ENCODE measurements at regions not wholly inside any gene's neighbourhood (a gene's known extent, or its start where the extent isn't known, plus 50 kb on each side); places are given as distances from the start of the nearest gene placed in this dataset.

DNA sequence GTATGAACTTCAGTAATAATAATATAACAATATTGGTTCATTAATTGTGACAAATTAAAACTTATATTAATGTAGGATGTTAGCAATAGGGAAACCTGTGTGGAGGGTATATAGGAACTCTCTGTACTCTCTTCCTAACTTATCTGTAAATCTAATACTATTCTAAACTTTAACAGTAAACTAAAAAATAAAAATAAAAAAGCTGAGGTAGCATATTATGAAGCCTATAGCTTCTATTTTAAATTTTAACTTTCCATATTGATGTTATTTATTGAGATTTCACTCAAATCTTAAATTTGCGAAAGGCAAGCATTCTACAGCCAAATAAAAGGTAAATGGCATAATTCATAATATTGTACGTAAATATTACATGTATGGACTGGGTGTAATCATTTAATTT lies 326.4 kb downstream of the MEI4 start:
- DNase-seq = no peak

DNA sequence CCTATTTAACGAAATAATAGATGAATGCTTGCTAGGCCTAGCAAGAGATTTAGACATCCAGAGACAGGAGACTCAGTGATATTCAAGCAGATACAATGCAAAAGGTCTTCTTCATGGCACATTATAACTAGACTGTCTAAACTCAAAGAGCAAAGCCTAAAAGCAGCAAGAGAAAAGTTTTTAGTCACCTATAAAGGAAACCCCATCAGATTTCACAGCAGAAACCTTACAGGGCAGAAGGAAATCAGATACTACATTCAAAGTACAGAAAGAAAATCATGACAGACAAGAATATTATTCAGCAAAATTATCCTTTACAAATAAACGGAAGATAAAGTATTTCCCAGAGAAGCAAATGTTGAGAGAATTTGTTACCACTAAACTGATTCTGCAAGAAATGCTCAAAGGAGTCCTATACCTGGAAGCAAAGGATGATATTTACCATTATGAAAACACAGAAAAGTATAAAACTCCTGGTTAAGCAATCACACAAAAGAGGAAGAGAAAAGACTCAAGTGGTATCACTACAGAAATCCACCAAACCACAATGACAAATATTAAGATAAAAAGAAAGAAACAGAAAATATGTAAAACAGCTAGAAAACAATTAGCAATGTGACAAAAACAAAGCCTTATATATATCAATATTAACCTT lies 333.7 kb downstream of the MEI4 start:
- no peak for DNase-seq

DNA sequence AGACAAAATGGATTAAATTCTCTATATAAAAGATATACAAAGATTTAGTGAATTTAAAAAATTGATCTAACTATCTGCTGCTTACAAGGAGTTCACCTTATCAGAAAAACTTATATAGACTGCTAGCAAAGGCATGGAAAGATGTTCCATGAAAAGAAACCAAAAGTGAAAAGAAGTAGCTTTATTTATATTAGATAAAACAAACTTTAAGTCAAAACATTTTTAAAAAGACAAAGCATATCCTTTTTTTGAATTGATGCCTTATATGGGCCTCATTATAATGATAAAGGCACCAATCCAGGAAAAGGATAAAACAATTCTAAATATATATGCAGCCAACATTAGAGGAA lies 334.2 kb downstream of the MEI4 start:
- DNase-seq = no peak

DNA sequence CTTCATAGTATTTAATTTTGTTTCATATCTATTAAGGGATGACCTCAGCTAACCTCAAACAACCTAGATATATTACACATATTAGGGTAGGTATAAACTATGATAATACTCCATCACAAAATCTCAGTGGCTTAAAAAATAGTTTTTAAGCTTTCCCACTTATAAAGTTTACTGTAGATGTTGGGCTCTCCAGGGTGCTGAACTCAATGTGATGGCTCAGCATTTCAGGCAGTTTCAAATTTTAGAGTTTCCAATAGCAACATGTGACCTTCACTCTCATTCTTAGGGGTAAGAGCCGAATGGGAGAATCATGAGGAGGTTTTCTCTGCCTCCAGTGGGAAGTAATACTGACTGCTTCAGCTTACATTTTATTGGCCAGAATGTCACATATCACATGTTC lies 357.3 kb downstream of the MEI4 start:
- DNase-seq = no peak

DNA sequence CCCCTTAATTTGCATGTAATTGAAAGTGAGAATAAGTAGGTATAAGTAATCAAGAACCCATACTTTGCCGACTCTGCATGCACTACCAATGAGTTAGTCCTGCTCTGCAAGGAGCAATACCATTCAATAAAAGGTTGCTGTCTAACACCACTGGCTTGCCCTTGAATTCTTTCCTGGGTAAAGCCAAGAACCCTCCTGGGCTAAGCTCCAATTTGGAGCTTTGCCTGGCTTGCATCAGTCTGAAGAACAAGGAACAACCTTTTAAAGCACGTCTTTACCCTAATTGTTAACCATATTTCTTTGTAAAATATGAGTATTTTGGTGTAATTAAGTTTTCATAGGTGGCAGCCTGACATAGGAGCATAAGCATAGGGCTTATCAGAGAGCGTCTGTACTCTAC lies 367.7 kb downstream of the MEI4 start:
- DNase-seq = no peak

DNA sequence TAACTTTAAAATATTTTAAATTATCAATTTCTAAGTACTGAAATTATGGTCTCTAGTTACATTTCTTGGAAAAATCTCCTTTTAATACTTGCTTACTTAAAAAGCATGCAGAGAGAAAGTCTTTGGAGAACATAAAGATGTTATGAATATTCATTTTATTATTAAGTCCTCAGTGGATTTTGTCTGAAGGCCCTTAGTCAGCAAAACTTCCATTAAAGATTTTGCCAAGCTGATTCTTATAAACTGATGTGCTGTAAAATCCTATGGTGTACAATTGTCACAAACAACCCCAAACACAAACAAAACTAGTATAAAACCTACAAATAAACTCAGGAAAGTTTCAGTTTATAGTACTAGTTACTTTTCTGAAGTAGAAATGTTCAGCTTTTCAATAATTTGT lies 372.7 kb downstream of the MEI4 start:
- no peak for DNase-seq

DNA sequence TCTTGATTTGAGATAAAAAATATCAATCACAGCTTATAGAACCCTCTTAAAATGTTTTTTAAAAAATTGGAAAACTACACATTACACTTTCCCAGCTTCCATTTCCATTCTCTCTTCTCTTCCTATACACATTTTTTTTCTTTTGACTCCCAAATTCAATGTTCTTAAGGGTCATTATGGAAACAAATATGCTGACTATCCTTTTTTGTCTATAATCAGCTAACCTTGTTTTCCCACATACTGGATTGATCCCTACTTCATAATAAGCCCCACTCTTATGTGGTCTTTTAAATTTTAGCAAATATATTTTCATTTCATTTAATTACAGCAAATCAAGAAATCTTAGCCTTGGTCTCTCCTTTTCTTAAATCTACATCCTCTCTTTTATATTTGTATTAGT lies 378.4 kb downstream of the MEI4 start:
- no peak for DNase-seq

DNA sequence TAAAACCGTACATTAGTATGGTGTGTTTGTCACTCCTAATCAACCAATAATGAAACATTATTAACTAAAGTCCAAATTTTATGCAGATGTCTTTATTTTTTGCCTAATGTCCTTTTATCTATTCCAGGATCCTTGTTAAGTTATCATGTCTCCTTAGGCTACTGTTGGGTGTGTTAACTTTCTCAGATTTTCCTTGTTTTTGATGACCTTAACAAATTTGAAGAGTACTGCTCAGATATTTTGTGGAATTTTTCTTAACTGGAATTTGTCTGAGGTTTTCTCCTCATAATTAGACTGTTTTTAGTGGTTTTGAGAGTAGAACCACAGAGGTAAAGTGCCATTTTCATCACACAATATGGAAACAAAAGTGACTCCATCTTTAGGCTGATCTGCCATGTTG lies 406.3 kb downstream of the MEI4 start:
- DNase-seq = no peak

DNA sequence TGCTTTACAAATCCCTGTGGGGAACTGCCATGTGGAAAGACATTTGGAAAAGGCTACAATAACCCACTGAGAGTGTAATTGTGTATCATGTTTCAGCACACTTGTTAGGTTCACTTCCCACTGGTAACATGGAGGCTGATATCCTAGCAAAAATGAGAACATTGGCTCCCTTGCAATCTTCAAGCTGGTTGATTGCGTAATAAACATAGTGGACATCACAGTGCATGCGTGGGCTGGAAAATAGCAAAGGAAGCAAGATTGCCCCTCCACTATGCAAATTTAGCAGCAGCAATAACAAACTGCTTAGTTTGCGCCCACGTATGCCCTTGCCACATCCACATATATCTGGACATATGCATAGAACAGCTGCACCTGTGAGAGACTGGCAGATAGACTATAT lies 410.2 kb downstream of the MEI4 start:
- DNase-seq = no peak

DNA sequence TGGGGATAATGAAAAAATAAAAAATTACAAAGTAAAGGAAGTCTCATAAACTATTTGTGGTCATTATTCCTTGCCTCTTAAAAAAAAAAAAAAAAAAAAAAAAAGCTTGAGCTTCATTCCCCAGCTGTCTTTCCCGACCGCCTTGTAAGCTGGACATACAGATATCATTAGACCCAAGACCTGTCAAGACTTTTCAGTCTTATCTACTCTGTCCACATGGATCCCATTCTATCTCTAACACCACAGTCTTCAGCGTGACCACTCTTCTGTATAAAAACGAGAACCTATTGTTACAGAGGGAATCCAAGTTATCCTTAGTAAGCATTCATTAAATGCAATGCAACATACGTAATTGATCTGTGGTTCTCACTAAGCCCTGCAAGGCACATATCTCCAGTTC lies 423.5 kb downstream of the MEI4 start:
- DNase-seq = no peak

DNA sequence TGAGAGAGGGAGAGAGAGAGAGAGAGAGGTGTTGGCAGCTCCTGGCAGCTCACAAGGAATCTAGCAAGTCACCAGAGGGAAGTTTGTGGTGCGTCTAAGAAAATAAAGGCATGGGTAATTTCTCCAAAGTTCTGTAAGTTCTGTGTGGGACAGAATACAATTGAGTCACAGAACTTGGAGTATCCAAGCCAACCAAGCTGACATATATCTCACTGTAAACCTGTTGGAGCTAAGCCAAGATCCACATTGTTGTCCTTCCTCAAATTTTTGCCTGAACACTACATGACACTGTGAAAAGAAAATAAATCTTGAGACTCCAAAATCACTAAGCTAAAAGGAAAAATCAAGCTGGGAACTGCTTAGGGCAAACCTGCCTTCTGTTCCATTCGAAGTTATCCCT lies 436.7 kb downstream of the MEI4 start:
- DNase-seq = no peak

DNA sequence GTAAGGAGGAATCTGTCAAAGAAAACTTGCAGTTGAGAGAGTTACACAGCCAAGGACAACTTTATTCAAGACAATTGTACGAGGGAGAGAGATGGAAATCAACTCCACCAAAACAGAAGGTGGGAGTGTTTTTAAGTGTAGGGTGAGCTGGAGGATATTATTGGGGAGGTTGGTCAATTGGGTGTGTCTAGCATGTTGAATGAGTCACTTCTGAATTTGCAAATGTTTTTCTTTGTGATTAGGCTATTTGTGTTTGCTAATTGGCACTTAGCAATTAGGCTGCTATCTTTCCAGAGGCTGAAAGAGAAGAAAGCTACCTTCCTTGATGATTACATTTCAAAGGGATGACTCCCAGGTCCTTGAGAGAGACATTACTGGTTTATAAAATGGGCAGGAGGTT lies 441.1 kb downstream of the MEI4 start:
- DNase-seq = no peak

DNA sequence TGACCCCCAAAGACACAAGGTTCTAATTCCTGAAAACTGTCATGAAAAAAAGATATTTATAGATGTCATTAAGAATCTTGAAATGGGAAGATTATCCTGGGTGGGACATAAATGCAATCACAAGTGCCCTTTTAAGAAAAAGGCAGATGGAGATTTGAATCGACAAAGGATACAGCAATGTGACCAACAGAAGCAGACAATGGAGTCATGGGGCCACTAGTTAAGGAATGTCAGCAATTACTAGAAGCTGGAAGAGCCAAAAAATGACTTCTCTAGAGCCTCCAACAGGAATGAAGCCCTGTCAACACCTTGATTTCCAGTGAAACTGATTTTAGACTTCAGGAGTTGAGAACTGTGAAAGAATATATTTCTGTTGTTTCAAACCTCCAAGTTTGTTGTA lies 448.5 kb downstream of the MEI4 start:
- no peak for DNase-seq

DNA sequence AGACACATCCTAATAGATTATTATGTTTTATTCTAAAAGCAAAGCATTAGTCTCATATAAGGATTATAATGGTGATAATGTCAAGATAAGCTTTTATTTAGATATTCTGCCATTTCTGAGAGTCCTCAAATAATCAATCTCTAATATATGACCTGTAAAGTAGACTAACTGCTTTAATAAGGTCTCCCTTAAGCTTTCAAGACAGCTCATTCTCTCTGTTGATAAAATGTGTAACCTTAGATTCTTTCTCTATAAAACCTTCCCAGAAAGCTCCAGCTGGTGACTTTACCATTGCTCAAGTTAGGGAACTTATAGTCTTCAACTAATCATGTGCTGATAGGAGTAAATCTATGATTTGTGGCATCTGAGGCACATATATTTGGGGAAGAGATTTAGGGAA lies 457.8 kb downstream of the MEI4 start:
- no peak for DNase-seq

DNA sequence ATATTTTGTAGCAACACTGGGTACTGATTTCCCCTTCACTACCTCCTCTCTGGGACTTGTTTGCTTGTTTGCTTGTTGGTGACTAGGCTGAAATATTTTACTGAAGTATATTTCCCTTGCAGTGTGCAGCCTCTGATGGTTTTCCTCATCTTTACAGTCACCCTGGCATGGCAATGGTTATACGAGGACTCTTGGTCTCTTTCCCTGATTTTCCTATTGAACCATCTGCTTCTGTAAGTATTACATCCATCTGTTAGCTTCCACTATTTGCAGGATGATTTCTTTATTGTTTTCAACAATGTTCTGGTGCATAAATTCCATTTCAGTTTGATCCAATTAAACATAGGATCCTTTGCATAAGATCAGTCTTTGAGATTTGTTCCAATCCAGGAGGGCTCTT lies 465.1 kb downstream of the MEI4 start:
- no peak for DNase-seq

DNA sequence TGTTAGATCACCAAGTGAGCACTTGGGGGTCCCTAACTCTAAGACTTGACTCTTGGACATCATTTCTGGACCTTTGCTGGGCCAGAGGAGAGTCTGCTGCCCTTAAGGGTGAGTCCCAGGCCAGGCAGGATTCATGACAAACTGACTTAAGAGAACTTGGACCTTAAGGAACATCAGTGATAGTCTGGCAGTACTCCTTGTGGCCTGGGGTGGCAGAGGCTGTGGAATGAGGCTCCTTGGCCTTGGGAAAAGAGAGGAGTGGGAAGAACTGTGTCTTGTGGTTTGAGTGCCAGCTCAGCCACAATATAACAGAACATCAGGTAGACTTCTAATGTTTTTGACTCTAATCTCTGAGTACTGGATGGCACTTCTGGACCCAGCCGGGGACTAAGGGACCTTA lies 478.7 kb downstream of the MEI4 start:
- DNase-seq = no peak

DNA sequence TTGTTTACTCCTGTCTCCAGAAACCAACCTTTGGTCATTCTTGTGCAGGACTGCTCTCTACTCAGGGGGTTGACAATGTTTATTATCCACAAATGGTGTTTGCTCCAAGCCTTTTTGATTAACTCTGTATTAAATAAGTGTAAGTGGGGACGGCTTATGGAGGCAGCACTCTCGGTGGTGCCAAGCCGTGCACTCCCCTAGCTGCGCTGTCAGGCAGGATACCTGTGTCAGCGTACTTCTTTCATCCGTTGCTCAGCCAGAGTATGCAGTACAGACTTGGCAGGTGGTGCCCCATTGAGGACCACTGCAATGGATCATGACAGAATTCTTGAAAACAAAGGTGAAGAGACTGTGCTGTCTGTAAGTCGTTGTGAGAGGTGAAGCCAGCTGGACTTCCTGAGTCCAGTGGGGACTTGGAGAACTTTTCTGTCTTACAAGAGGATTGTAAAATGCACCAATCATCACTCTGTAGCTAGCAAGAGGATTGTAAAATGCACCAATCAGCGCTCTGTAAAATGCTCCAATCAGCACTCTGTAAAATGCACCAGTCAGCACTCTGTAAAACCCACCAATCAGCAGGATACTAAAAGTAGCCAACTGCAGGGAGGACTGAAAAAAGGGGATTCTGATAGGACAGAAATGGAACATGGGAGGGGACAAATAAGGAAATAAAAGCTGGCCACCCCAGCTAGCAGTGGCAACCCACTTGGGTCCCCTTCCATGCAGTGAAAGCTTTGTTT lies 480.0 kb downstream of the MEI4 start:
- no peak for DNase-seq

DNA sequence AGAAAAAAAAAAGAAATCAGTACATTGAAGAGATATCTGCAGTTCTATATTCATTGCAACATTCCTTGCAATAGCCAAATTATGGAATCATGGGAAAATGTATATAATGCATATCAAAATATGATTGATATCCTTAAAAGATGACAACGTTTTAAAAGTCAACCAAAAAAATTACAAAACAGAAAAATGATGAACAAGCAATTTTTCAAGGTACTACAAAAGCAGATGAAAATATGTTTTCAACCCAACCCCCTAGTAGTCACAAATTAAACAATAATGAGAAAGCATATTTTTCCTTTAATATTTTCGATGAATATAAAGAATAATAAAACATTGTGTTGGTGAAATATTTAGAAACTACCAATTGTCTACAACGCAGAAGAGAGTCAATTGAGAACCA lies 497.6 kb downstream of the MEI4 start:
- no peak for DNase-seq

DNA sequence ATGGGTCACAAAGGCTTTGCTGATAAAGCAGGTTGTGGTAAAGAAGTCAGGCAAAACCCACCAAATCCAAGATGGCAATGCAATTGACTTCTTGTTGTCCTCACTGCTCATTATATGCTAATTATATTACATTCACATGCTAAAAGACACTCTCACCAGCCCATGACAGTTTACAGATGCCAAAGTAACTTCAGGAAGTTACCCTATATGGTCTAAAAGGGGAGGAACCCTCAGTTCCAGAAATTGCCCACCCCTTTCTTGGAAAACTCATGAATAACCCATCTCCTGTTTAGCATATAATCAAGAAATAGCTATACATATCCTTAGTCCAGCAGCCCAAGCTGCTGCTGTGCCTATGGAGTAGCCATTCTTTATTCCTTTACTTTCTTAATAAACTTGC lies 501.1 kb downstream of the MEI4 start:
- DNase-seq = no peak

DNA sequence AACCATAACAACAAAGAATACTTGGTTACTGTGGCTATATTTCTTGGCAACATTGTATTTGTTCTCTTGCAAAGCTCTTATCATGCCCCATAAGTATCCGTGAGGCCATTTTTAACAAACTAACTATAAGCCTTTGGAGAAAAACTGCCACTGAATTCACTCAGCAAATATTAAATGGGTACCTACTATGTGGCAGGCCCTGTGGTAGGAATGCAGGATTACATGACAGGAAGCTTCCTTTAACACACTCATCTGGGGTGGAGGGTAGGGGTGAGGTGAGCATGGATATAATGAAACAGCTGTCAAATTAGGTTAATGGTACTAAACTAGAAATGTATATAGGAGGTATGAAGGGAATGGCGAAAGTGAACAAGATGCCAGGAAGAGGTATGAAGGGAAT lies 504.8 kb downstream of the MEI4 start:
- no peak for DNase-seq

DNA sequence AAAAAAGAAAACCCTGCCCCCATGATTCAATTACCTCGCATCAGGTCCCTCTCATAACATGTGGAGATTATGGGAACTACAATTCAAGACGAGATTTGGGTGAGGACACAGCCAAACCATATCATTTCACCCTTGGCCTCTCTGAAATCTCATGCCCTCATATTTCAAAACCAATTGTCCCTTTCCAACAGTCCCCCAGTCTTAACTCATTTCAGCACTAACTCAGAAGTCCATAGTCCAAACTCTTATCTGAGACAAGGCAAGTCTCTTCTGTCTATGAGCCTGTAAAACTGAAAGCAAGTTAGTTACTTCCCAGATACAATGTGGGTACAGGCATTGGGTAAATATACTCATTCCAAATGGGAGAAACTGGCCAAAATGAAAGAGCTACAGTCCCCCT lies 536.1 kb downstream of the MEI4 start:
- DNase-seq = no peak

DNA sequence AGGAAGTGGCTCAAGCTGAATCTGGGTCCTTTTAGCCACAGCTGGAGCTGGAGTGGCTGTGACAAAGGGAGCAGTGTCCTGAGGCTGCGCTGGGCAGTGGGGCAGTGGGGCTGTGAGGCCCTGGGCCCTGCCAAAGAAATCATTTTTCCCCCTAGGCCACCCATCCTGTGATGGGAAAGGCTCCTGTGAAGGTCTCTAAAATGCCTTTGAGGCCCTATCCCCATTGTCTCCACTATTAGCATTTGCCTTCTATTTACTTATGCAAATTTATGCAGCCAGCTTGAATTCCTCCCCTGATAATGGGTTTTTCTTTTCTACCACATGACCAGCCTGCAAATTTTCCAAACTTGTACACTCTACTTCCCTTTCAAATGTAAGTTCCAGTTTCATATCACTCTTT lies 539.2 kb downstream of the MEI4 start:
- DNase-seq = no peak

DNA sequence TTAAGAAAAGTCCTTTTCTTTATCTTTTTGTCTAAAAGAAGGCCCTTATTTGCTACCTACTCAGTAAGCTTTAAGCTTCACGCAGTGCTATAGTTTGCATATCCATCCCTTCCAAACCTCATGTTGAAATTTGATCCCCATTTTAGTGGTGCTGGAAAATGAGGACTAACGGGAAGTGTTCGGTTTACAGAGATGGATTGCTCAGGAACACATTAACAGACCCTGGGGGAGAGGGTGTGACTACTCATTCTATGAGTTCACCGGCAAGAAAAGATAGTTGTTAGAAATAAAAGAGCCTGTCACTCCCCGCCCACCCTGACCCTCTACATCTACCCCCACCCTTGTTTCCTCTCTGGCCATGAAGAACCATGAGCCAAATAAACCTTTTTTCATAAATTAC lies 546.2 kb downstream of the MEI4 start:
- DNase-seq = no peak

DNA sequence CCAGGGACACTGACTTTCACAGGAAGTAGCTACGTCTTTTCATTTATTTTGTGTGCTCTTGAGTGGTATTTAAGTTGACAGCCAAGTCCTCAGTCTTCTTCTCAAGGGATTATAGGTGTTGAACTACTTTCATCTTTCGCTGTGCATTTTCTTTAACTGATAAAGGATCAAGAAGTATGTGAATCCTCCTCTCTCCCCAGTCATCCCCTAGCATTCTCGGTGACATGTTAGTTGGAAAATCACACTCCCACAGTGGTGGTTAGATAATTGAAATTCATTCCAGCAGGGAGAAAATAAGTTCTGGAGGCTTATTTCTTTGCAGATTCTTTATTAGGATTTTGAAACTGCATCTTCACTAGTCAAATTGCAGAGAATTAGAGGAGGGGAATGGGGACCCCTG lies 569.4 kb downstream of the MEI4 start:
- no peak for DNase-seq

DNA sequence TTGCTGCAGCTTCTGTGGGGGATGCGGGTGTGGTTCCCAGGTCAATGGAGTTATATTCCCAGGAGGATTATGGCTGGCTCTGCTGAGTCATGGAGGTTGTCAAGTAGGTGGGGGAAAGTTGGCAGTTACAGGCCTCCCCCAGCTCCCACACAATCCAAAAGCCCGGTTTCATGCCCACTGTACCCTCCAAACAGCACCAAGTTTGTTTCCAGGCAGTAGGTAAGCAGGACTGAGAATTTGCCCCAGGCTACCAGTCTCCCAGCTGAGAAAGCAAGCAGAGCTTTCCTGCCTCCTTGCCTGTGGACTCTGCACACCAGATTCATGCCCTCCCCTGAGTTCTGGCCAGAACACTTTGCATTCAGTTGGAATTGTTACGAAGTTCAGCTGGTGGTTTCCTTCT lies 578.2 kb downstream of the MEI4 start:
- no peak for DNase-seq
